IMR-90 (cell line): ENCODE measurements at regions not wholly inside any gene's neighbourhood (a gene's known extent, or its start where the extent isn't known, plus 50 kb on each side); places are given as distances from the start of the nearest gene placed in this dataset.

Source experiments
- ATAC-seq: fragments of 200-7000 bp; cut with Tn5 transposase; 2 replicates; pipeline ENCODE4 v1.9.1; 2020; ENCODE audit warnings: low read depth, mild to moderate bottlenecking, moderate library complexity
- BruUV-seq: library from RNA; stranded (reverse); fragments of 400-500 nt; replicated peaks from 2 replicates; lab custom pipeline; 2021; lab: Mats Ljungman, UMichigan
- CTCF ChIA-PET: fragments of 300-600 bp; formaldehyde crosslinking; extraction: SDS; loops from one replicate; lab custom pipeline; 2021; ENCODE audit warnings: antibody characterized with exemption; lab: Yijun Ruan, JAX
- POLR2A ChIA-PET: fragments of 300-600 bp; sonication (Branson Sonifier 250); formaldehyde crosslinking; loops from one replicate; lab custom pipeline; 2022; ENCODE audit warnings: antibody characterized with exemption; ENCODE audit not compliant: unreplicated experiment; lab: Charles Lee
- DNase-seq: peaks from one replicate; pipeline ENCODE4 v3.0.0; 2013
- H2AFZ ChIP-seq: replicated peaks from 2 replicates; pipeline ENCODE3; 2013; ENCODE audit warnings: low read length, mild to moderate bottlenecking; ENCODE audit not compliant: poor library complexity
- H2AK5ac ChIP-seq: 2 replicates; pipeline ENCODE4 v1.6.1; 2013; ENCODE audit warnings: low read depth, low read length, inconsistent platforms
- H2AK9ac ChIP-seq: replicated peaks from 2 replicates; pipeline ENCODE3; 2013; ENCODE audit warnings: mild to moderate bottlenecking, low read depth, low read length, moderate library complexity; ENCODE audit not compliant: poor library complexity
- H2BK120ac ChIP-seq: 2 replicates; pipeline ENCODE4 v1.6.1; 2013; ENCODE audit warnings: low read depth, low read length, inconsistent platforms
- H2BK15ac ChIP-seq: 3 replicates; pipeline ENCODE4 v1.6.1; 2013; ENCODE audit warnings: low read depth, low read length, inconsistent platforms
- H2BK20ac ChIP-seq: 2 replicates; pipeline ENCODE4 v1.6.1; 2013; ENCODE audit warnings: low read depth, mild to moderate bottlenecking, inconsistent platforms, low read length, moderate library complexity
- H2BK5ac ChIP-seq: 2 replicates; pipeline ENCODE4 v1.6.1; 2013; ENCODE audit warnings: mild to moderate bottlenecking, low read depth, low read length, inconsistent platforms; ENCODE audit not compliant: poor library complexity, severe bottlenecking
- H3K14ac ChIP-seq: replicated peaks from 2 replicates; pipeline ENCODE4 v1.6.1; 2013; ENCODE audit warnings: low read depth, low read length, inconsistent platforms
- H3K18ac ChIP-seq: 2 replicates; pipeline ENCODE4 v1.6.1; 2013; ENCODE audit warnings: low read depth, low read length, control low read depth
- H3K23ac ChIP-seq: 2 replicates; pipeline ENCODE4 v1.6.1; 2013; ENCODE audit warnings: low read depth, low read length, inconsistent platforms
- H3K27ac ChIP-seq: 2 replicates; pipeline ENCODE4 v1.5.1; 2013; ENCODE audit warnings: mild to moderate bottlenecking, control low read depth, low read length; ENCODE audit not compliant: insufficient read depth
- H3K27me3 ChIP-seq: 2 replicates; pipeline ENCODE4 v1.6.1; 2013; ENCODE audit warnings: low read length; ENCODE audit not compliant: control insufficient read depth, insufficient read depth
- H3K36me3 ChIP-seq: 2 replicates; pipeline ENCODE4 v1.6.1; 2013; ENCODE audit warnings: low read length, mixed read lengths; ENCODE audit not compliant: control insufficient read depth, insufficient read depth
- H3K4ac ChIP-seq: 2 replicates; pipeline ENCODE4 v1.6.1; 2013; ENCODE audit warnings: low read depth, low read length, inconsistent platforms
- H3K4me1 ChIP-seq: 2 replicates; pipeline ENCODE4 v1.6.1; 2013; ENCODE audit warnings: low read length, mixed read lengths; ENCODE audit not compliant: control insufficient read depth, insufficient read depth
- H3K4me2 ChIP-seq: 2 replicates; pipeline ENCODE4 v1.6.1; 2013; ENCODE audit warnings: low read depth, mild to moderate bottlenecking, control low read depth, low read length, moderate library complexity
- H3K4me3 ChIP-seq: 2 replicates; pipeline ENCODE4 v1.5.1; 2013; ENCODE audit warnings: low read depth, mild to moderate bottlenecking, control low read depth, low read length, moderate library complexity; ENCODE audit not compliant: insufficient read depth
- H3K56ac ChIP-seq: 2 replicates; pipeline ENCODE4 v1.6.1; 2013; ENCODE audit warnings: low read length, inconsistent platforms; ENCODE audit not compliant: insufficient read depth; ENCODE audit errors: extremely low read depth
- H3K79me1 ChIP-seq, 2 experiments: 2 replicates each; pipeline ENCODE4 v1.6.1; 2013; ENCODE audit warnings: low read length in 2 of 2, inconsistent platforms in 1 of 2, low read depth in 1 of 2
- H3K9ac ChIP-seq: 2 replicates; pipeline ENCODE4 v1.6.1; 2013; ENCODE audit warnings: low read depth, low read length, control low read depth
- H3K9me1 ChIP-seq: 2 replicates; pipeline ENCODE4 v1.6.1; 2013; ENCODE audit warnings: low read length, inconsistent platforms; ENCODE audit not compliant: insufficient read depth
- H3K9me3 ChIP-seq: 2 replicates; pipeline ENCODE4 v1.6.1; 2013; ENCODE audit warnings: low read length; ENCODE audit not compliant: control insufficient read depth, insufficient read depth
- H4K20me1 ChIP-seq: 2 replicates; pipeline ENCODE4 v1.6.1; 2013; ENCODE audit warnings: low read length, inconsistent platforms; ENCODE audit not compliant: insufficient read depth
- H4K5ac ChIP-seq: 2 replicates; pipeline ENCODE4 v1.6.1; 2013; ENCODE audit warnings: mild to moderate bottlenecking, low read depth, low read length, control low read depth
- H4K8ac ChIP-seq, 2 experiments: 2 replicates each; pipeline ENCODE4 v1.6.1; 2013; ENCODE audit warnings: low read depth in 2 of 2, low read length in 2 of 2, control low read depth in 1 of 2, inconsistent platforms in 1 of 2
- H4K91ac ChIP-seq: 2 replicates; pipeline ENCODE4 v1.6.1; 2013; ENCODE audit warnings: low read depth, low read length, inconsistent platforms; ENCODE audit not compliant: insufficient read depth
- MAFK ChIP-seq: IDR thresholded peaks from 2 replicates; pipeline ENCODE4 v1.6.1; 2012; ENCODE audit warnings: low read depth, low read length, improper control_type of control experiment
- RFX5 ChIP-seq: IDR thresholded peaks from 2 replicates; pipeline ENCODE4 v1.8.0; 2012; ENCODE audit warnings: low read depth, mild to moderate bottlenecking, low read length, moderate library complexity
- WGBS, 2 experiments: methylation state at CpG; one replicate each; pipeline versions ENCODE4 v1.1.5 to v1.1.7; 2013; ENCODE audit warnings: missing lambda C conversion rate in 2 of 2; ENCODE audit not compliant: insufficient read length in 1 of 2; ENCODE audit errors: extremely low coverage in 2 of 2; 5-methylcytosine and 5-hydroxymethylcytosine counted together
- dilution Hi-C: fragments of 300-500 bp; cut with HindIII; formaldehyde crosslinking; loops from one replicate; pipeline ENCODE4 v1.14.3; 2018; ENCODE audit warnings: low sequenced_read_pairs; ENCODE audit not compliant: unreplicated experiment
- in situ Hi-C: fragments of 300-500 bp; cut with MboI; formaldehyde crosslinking; loops from 3 replicates; pipeline ENCODE4 v1.14.3; 2019; ENCODE audit warnings: low sequenced_read_pairs, inconsistent platforms, mixed read lengths
- intact Hi-C: fragments of 100-400 bp; cut with micrococcal nuclease; formaldehyde crosslinking; loops from 2 replicates; pipeline ENCODE4 v1.10.0; 2022

DNA sequence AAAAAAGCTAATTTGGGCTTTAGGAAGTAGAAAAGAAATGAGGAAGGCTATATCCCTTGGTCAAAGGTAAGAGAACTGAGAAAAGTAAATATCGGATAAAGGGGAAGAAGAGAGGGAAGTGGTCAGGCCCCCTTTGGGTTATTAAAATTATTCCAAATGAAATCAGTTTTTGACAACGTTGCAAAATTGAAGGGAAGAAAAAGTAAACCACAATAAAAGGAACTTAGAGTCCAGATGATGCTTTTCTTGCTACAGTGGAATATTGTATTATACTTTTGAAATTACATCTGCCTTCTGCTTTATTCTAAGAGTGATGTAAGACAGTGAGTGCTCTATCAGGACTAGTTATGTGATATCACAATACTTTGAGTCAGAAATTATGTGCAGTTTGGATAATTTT lies 59.4 kb upstream of the RBPJ start:
- Histone ChIP-seq H4K5ac (no peak overlapping the region), H3K9me3 (peaks cover 2% of the 10 kb centered on the region), H3K4me3 (no peak overlapping the region), H2AFZ (no peak overlapping the region), H3K18ac (no peak overlapping the region), H3K56ac (no peak overlapping the region), H4K20me1 (no peaks in the 10 kb centered on the region), H3K4me1 (no peaks in the 10 kb centered on the region), H2AK5ac (no peak overlapping the region), H3K27ac (no peak overlapping the region), H2BK20ac (no peak overlapping the region), H3K9ac (no peak overlapping the region), H3K27me3 (no peaks in the 10 kb centered on the region), H2AK9ac (no peak overlapping the region), H3K23ac (no peak overlapping the region), H4K91ac (no peak overlapping the region), H3K4ac (no peak overlapping the region), H2BK15ac (no peak overlapping the region), H2BK5ac (no peak overlapping the region), H3K9me1 (no peaks in the 10 kb centered on the region), H3K79me1 (no peaks in the 10 kb centered on the region), H3K36me3 (no peaks in the 10 kb centered on the region), H2BK120ac (no peak overlapping the region), H3K4me2 (no peak overlapping the region), H4K8ac (no peak overlapping the region), H3K14ac (no peak overlapping the region)
- POLR2A ChIA-PET, result no interaction called here
- intact Hi-C loops, result no loop called here
- CTCF ChIA-PET, result no interaction called here
- in situ Hi-C loops, result no loop called here
- dilution Hi-C loops, result no loop called here
- DNase-seq (no peak), ATAC-seq (no peak)
- no TSS peak for BruUV-seq
- TF ChIP-seq MAFK (peak; percentile 60; the same call in 1 of the 2 replicates), RFX5 (no peak)
- no CpG with 5 or more reads among the region's 2 CpGs for WGBS, 2 experiments
